HCEC 1CT (cell line): ENCODE measurements at regions not wholly inside any gene's neighbourhood (a gene's known extent, or its start where the extent isn't known, plus 50 kb on each side); places are given as distances from the start of the nearest gene placed in this dataset.
"Not testable (repeated sequence)": the region's sequence is repeated elsewhere in the genome, so short reads cannot be mapped to it uniquely, and the experiment has no call there.

ENCODE experiments used
- DNase-seq: peaks from one replicate; pipeline ENCODE4 v3.0.0-alpha.2; 2017

DNA sequence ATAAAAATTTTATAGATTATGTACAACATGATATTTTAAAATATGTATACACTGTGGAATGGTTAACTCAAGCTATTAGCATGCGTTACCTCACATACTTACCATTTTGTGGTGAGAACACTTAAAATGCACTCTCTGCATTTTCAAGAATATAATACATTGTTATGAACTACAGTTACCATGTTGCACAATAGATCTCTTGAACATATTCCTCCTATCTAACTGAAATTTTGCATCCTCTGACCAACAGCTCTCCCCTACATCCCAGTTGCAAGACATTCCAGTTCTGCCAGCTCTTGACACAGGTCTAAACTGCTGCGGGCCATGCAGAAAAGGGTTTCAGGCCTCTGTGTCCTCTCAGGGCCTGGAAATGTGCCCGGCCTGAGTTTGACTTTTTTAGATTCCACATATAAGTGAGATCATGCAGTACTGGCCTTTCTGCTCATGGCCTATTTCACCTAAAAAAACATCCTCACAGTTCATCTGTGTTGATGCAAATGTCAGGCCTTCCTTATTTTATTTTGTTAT lies 113.7 kb downstream of the CDCA7 start:
- no peak for DNase-seq

DNA sequence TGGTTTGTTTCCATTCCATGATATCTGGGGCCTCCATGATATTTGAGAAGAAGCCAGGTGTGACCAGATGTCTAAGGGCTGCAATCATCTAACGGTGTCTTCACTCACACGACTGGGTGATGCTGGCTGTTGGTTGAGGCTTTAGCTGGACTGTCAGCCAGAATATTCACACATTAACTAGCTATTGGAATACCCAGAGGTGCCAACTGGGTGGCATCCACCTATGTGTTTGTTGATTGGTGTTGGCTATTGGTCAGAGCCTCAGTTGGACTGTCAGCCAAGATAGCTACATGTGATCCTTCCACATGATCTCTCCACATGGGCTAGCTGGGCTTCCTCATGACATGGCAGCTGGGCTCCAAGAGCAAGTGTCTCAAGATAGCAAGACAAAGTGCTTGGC lies 117.4 kb downstream of the CDCA7 start:
- DNase-seq = no peak

DNA sequence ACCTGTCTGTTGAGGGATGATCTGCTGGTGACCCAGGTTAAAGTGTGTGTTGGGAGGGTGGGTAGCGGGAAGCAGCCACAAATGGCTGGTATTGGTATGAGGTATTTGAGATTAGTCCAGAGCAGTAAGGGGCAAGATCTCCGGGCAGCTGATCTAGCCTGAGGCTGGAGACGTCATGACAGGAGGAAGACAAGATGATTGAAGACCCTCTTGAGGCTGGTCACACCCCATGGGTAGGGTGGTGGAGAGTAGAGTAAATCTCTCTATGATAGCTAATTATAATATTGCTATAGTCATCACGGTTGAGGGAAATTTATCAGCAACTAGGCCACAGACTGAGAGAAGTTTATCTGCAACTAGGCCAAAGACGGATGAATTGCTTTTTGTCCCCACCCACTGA lies 128.5 kb downstream of the CDCA7 start:
- no peak for DNase-seq

DNA sequence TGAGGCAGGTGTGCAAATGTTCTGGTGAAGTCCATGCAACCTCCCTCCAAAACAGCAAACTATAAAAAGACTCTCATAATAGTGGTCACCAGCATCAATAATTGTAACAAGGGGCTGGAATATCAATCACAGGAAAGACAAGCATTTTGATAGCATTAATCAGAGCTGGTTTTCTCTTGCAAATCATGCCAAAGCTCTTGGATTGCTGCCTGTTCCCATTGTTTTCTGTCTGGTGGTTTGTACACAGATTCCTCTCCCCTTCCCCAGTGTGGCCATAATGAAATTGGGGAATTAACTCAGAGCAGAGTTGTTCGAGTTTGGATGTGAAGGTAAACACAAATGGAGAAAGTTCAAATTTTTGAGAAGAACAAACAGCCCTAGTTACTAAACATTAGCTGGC lies 134.2 kb downstream of the CDCA7 start:
- no peak for DNase-seq

DNA sequence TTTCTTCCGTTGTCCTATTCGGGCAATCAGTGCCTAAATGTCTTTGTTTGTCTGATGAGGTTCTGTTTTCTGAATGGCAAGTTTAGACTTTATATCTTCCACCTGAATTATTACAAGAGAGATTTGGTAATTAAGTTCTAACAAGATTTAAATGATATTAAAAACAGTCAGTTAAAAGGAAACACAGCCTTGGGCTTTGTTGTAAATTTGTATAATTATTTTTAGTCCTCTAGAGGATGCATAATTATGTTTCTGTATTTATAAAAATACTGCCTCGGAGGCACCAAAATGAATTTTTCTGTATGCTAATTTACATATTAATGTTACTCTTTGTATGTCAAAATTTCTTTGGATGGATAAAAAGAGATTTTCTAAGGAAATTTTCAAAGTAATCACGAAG lies 136.7 kb downstream of the CDCA7 start:
- DNase-seq = no peak

DNA sequence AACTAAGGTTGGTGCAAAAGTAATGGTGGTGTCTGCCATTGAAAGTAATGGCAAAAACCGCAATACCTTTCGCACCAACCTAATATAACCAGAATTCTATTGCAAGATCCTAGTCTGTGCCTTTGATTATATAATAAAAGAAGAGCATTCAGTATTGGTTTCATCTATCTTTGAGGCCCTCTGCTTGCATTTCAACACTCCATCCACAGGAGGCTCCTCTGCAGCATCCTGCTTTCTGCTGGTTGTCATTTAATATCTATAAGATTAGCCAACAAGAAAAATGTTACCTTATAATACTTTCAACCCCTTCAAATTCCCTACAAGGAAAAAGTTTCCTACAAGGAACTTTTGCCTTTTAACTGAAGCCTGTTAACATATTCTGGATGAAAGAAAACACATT lies 139.2 kb downstream of the CDCA7 start:
- DNase-seq = no peak

DNA sequence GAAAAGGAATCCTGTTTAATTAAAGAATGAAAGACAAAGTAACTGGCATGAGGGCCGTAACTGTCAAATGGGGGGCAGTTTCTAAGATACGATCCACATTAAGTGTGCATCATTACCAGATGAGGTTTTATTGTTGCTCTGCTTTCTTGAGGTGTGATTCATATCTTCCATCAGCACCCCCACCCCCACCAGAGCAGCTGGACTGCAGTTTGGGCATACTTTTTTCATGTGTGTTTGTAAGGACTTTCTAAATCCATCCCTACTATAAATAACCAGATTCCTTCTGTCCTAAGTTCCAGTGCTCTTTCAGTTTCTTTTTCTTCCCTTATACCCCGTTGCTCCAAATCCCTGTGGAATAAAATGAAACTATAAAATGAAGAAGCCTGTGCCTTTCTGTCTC lies 142.1 kb downstream of the CDCA7 start:
- peak; percentile 60 for DNase-seq

DNA sequence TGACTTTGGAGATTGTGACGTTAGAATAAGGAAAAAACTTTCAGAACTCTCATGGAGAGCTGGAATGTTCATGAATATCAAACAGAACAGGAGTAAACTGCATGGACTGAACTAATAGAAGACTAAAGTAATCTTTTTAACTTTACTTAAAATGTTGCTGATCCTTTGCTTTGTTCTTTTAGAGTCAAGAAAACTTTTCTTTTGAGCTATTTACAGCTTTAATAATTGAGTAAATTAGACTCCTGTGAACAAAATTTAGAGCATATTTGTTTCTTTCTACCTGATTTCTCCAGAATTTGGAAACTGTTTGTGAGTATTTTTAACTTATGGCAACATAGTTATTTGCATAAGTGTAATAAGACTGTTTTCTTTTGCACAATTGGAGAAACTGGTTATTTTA lies 146.3 kb downstream of the CDCA7 start:
- no peak for DNase-seq

DNA sequence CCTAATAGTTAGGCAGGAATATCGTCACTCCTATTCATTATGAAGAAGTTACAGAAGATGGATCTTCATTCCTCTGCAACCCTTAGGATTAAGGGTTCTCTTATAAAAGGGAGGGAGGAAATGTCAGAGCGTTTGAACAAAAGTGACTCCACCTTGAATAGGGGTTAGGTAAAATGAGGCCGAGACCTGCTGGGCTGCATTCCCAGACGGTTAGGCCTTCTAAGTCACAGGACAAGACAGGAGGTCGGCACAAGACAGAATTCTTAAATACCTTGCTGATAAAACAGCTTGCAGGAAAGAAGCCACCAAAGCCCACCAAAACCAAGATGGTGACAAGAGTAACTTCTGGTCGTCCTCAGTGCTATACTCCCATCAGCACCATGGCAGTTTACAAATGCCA lies 147.6 kb downstream of the CDCA7 start:
- no peak for DNase-seq

DNA sequence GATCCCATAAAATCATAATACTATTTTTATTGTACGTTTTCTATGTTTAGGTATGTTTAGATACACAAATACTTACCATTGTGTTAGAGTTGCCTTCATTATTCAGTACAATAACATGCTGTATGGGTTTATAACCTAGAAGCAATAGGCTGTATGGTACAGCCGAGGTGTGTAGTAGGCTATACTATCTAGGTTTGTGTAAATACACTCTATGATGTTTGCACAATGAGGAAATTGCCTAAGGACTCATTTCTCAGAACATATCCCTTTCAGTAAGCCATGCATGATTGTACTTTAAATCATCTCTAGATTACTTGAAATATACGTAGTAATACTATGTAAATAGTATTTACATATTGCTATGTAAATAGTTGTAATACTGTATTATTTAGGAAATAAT lies 156.7 kb downstream of the CDCA7 start:
- no peak for DNase-seq

DNA sequence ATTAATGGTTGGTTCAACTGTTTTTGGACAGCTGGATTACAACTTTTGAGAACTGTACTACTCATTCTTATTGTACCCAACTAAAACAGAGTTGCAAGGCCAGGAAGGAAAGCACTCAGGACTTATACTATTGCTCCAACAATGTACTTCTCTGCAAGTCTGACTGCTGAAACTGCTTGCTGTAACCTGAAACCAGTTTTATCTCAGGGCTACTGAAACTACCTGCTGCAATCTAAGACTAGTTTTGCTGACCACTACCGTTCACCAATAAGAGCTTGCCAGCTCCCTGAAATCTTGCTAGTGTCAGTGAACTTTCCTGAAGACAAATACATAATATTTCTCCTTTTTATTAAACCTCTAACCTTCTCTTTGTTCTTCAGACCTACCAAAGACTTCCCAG lies 157.3 kb downstream of the CDCA7 start:
- no peak for DNase-seq

DNA sequence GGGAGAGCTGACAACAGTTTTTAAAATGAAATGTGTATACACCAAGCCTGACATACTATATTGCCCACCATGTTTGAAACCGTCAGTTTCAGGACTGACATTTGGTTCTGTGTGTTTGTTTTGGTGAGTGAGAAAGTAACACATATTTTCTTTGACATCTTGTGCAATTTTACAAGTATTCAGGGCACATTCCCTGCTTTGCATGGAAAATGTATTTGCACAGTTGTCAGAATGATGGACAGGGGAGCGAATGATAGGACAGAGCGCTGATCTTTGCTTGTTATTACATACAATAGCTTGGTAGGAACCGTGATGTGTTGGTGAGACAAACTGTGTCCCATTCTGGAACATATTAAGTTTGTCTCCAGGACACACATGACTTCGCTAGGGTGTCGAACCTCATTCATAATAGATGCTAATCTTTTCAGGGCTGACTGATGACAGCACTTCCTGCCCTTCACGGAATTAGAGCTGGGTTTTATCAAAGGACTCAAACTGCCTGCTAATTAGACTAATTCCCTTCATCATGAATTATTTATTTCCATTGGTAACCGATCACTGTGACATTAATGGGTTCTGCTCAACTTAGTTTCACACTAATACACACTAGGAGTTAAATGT lies 158.5 kb downstream of the CDCA7 start:
- no peak for DNase-seq

DNA sequence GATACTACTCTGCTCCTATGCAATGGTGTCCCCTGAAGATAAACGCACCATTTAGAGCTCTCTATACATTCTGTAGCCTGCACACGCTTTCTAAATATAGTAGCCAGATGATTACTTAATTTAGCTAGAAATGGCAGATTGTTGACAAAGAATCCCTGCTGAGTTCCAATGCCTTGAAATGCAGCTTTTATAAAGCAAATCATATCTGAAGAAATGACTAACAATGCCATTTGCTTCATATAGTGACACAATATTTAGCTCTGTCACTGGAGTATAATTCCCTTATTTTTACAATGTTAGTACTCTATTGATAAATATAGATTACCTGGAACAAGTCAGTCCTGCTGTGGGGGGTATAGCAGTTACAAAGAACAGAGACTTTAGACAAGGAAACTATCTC lies 166.2 kb downstream of the CDCA7 start:
- no peak for DNase-seq

DNA sequence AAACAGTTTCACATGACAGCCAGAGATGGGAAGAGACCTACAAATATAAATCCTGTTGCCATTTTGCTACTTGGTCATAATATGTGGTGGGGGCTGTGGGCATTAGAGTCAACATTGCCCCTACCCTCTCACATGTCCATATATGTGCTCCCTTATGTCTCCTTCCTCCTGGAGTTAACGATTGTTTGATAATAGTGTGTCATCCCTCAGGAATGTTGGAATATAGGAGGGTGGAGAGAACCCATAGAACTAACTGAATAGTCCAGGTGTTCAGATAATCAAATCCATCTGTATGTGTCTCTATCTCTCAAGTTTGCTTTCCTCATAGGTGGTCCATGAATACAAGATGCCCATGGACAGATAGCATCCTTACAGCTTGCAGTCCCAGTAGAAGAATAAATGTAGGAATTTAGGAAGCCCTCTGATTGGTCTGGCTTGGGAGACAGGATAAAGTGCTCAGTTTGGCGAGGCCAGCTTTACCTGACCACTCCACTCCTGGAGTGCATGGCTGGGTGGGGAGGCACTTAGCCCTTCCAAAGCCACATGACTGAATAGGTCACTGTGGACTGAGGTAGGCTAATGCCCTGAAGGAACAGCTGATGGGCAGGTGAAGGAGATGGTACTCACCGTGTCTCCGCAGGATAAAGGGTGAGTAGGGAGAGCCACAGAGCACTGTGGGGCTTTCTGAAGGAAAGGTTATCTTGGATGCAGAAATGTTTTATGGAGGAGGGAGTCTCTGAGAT lies 166.9 kb downstream of the CDCA7 start:
- DNase-seq = no peak

DNA sequence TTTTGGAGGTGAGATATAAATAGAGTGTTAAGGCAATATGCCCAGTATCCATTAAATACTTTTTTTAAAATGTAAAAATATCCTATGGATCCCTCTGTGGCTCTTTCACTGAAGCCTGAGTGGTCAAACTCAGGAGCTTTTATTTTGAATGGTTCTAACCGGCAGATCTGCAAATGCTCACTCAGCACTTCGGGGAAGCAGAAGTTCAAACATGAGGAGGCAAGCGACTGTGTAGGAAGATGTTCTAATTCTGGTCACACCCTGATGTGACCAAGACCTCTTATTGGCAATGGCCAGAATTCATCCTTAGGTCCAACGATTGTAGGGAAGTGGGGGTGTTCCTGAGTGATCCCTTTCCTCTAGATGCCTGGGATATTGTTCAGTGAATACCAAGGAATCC lies 168.8 kb downstream of the CDCA7 start:
- DNase-seq = no peak

DNA sequence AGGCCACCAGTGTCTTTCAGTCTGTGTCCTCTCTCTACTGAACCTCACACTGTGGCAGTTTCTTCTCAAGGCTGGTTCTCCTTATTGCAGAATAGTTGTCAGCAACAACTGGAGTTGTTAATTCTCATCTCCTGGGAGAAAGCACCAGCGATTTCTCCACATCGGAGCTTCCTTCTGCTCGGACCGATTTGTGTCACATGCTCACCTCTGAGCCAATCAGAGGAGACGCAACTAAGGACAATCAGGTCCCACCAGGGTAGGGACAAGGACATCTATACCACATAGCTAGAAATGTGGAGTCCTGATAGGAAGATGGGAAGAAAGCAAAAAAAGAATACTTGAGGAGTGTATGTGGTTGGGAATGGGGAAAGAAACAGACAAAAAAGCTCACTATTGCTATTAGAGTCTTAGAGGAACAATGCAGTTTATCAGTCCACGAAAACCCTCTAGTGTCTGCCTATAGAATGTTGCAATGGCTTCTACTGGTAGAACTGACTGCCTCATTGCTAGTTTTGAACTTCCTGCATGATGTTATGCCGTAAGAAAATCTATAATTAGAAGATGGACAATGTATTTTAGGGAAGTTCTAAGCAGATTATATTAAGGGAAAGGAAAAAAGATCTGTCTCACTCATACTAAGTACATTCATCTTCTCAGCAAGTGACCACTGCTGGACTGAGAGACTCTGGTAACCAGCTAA lies 169.7 kb downstream of the CDCA7 start:
- DNase-seq = no peak

DNA sequence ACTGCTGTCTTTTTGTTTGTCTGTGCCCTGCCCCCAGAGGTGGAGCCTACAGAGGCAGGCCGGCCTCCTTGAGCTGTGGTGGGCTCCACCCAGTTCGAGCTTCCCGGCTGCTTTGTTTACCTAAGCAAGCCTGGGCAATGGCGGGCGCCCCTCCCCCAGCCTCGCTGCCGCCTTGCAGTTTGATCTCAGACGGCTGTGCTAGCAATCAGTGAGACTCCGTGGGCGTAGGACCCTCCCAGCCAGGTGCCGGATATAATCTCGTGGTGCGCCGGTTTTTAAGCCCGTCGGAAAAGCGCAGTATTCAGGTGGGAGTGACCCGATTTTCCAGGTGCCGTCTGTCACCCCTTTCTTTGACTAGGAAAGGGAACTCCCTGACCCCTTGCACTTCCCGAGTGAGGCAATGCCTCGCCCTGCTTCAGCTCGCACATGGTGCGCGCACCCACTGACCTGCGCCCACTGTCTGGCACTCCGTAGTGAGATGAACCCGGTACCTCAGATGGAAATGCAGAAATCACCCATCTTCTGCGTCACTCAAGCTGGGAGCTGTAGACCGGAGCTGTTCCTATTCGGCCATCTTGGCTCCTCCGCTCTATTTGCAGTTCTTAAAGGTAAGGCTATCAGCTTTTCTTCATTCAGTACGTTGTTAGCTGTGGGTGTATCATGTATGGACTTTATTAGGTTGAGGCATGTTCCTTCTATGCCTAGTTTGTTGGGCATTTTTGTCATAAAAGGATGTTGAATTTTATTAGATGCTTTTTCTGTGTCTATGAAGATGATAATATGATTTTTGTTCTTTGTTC lies 178.3 kb downstream of the CDCA7 start:
- not testable (repeated sequence) for DNase-seq

DNA sequence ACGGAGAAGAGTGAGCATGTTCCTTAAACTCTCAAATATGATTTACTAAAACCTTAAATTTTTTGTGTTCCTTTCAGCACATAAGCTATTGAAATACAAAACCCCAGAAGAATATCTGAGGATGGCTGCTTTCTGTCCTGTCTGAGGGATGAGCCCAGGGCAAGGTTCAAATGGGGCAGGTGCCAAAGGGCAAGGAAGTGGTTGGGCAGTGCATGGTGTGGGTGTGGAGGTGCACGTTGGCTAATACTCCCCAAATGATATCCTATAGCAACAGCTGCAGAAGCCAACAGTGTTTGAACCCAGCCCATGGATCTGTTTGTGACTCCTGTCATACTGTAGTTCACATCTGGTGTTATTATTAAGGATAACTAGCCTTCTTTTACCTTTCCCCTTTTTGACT lies 183.0 kb downstream of the CDCA7 start:
- no peak for DNase-seq

DNA sequence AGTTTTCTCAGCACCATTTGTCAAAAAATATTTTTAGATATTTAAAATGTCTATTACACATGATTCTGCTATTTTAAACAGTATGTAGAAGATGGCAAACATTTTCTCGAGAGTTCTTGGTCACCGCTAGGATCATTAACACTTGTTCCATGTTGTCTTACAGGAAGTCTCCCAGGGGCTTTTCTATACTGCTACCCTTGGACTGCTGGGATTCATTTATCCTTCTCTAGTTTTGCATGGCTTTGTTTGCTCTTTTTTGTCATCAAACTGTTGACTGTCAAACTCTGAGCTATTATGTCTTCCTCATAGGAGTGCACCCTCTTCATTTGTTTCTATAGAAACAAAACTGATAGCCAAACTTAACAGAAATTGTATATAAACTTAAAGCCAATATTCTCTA lies 184.9 kb downstream of the CDCA7 start:
- DNase-seq = no peak

DNA sequence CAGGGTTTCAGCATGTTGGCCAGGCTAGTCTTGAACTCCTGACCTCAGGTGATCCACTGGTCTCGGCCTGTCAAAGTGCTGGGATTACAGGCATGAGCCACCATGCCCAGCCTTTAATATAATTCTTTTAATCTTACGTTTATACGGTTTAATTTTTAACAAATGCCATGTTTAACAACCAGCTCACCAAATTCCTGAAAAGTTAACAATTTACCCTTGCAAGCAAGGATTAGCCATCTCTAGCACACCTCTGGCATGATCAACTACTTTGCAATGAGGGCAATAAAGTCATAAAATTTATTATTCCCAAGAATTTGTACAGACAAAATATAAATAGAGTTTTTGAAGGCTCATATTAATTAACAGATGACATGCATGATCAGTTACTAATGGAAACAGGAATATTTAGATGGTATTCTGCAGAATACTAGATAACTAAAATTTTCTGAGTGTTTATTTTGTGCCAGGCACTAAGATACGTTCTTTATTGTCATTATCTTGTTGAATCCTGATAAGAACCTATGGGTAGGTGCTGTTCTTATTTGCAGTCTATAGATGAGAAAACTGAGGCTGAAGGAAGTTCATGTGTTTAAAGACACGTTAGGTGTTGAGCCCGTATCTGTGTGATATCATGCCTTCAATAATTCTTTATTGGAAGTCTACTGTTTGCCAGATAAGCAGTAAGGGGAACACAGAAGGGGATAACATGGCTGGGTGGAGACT lies 190.1 kb downstream of the CDCA7 start:
- DNase-seq = no peak

DNA sequence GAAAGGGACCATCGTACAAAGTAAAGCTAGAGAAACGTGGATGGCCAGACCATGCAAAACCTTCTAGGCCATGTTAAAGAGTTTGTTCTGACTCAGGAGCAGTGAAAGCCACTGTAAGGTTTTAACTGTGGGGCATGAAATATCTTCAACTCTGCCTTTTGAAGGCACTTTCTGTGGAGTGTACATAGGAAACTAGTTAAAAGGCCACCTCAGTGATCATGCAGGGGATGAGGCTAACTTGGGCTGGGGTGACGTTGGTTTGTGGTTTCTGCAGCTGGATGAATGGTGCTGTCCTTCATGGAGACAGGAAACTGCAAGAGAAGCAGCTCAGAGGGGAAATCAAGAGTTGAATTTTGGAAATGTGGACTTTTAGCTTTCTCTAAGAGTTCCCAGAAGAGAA lies 190.7 kb downstream of the CDCA7 start:
- no peak for DNase-seq

DNA sequence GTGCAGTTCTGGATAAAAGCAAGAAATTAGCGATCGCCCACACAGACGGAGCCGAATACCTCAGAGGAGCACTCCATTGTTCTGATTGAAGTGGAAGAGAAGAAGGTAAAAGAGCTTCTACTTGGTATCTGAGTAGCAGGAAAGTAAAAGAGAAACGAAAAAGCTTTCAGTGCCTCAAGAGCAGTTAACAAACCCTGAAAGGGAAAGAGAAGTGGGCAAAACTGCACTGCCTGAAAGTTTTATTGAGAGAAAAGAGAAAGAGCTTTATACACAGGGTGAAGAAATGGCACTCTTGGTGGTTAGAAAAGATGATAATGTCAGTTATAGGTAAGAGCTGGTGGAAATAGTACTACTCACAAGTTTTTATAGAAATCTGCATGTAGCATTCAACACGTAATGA lies 192.8 kb downstream of the CDCA7 start:
- DNase-seq = no peak

DNA sequence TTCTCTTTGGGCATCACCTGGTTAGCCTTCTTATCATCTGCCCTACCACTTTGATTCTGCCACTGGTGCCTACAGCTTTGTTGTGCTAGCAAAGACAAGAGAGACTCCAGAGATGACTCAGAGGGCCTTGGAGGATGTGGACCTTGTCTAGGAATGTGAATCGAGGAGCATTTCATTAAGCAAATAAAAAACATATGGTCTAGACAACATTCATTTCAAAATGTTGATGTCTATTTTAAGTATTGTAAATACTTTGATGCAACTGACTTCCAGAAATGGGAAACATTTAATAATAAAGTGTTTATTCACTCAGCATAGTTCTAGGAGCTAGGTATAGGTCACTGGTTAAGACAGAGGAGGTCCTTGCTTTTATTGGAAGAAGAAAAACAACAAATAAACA lies 195.5 kb downstream of the CDCA7 start:
- DNase-seq = peak; percentile 57
